GM03348 (cell line): ENCODE measurements at regions not wholly inside any gene's neighbourhood (a gene's known extent, or its start where the extent isn't known, plus 50 kb on each side); places are given as distances from the start of the nearest gene placed in this dataset.
"Not testable (repeated sequence)": the region's sequence is repeated elsewhere in the genome, so short reads cannot be mapped to it uniquely, and the experiment has no call there.

Experiments
- DNase-seq: peaks from one replicate; pipeline ENCODE4 v3.0.0; 2012; ENCODE audit warnings: low spot score

DNA sequence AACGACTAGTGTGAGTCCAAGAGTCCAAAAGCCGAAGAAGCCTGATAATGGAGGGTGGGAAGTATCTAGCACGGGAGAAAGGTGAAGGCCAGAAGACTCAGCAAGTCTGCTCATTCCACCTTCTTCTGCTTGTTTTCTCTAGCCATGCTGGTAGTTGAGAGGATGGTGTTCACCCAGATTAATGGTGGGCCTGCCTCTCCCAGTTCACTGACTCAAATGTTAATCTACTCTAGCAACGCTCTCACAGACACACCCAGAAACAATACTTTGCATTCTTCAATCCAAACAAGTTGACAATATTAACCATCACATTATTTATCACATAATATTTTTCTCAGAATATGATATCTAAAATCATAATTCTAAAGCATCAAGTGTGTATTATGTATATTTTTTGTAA, 1055.1 kb upstream of the PCDH10 start:
- no peak for DNase-seq

DNA sequence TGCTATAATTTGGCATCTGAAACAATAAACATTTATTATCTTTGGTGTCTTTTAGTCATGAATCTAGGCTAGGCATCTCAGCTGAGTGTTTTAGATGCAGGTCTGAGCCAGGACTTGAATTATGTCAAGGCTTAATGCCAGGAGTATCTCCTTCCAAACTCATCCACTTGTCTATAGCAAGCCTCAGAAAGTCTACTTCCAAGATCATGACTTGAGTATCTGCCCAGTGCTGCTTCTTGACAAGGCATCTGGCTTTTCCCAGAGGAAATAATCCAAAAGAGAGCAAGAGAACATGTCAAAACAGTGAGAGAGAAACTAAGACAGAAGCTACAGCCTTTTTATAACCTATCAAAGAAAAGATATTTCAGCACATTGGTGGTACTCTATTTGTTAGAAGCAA, 1052.1 kb upstream of the PCDH10 start:
- no peak for DNase-seq

DNA sequence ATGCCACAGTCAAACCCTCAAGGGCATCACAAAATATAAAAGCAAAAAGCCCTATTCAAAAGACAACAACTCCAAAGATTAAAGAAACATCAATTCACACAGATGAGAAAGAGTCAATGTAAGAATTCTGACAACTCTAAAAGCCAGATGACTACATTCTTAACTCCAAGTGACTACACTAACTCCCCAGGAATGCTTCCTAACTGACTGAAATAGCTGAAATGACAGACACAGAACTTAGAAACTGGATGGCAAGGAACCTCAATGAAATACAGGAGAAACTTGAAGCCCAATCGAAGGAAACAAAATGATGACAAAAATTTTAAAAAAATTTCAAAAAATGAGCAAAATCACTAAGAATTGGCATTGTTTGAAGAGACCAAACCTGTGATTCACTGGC, 1047.6 kb upstream of the PCDH10 start:
- no peak for DNase-seq

DNA sequence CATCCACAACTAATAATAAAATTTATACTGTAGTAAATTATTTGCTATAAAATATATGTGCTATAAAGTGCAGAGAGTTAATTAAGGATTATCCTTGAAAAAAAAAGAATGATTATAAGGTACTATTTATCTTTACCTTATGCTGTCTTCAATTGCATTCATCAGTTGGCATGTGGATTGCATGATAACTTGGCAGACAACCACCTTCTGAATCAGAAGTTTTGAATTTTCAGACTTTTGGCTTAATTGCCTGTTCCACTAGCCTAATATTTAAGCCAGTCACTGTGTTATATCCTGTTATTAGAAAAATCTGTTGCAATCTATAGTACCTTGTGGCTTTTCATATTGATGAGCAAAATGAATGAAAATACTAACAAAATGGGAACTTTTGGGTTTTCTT, 1040.3 kb upstream of the PCDH10 start:
- no peak for DNase-seq

DNA sequence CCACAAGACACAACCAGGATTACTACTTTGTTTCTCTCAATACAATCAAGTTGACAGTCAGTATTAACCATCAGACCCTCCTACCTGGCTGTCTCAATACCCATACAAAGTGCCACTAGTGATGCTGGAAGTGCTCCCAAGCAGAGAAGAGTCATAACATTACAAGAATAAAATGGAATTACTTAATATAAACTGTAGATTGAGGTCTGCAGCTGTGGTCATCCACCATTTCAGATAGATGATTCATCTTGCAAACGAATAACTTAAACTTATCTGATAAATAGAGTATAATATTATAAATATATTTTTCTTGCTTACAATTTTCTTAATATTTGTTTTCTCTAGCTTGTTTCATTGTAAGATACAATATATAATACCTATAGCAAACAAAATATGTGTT, 1034.2 kb upstream of the PCDH10 start:
- no peak for DNase-seq

DNA sequence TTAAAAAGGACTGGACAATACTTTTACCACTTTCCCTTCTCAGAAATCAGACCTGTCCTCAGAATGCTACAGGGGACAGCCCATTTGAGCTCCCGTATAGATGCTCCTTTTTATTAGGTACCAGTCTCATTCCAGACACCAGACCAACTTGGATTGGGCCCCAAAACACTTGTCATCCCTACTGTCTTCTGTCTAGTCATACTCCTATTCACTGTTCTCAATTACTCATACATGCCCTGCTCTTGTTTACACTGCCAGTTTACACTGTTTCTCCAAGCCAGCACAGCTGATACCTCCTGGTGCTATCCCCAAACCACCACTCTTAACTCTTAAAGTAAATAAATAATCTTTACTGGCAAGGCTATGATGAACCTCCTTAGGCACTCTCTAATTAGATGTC, 1026.4 kb upstream of the PCDH10 start:
- not testable (repeated sequence) for DNase-seq

DNA sequence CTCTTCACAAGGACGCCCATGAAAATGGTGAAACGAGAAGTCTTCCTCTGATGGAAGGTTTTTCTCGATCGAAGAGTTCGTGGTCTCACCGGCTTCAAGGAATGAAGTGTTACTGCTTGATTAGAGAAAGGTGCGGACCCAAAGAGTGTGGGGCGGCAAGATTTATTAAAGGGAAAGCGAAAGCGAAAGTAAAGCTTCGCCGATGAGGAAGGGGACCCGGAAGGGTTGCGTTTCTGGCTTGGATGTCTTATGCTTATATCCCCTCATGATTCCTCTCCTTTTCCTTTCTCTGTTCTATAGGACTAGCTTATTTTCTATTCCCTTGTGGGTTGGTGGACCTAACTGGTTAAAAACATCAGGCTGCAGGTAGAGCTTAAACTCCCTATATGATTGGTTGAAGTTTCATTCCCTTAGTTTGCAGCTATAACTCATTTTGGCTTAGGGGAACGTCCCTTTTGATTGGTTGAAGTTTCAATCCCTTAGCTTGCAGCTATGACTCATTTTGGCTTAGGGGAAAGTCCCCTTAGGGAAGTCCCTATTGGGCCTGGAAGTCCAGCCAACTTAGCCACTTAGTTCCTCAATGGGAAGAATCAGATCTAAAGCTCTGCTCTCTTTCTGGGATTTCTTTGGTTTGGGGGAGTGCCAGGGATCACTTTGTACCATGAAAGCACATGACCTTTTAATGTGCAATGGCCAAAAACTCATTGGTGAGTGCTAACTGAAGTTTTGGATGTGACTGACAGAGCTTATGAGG, 1025.0 kb upstream of the PCDH10 start:
- no peak for DNase-seq

DNA sequence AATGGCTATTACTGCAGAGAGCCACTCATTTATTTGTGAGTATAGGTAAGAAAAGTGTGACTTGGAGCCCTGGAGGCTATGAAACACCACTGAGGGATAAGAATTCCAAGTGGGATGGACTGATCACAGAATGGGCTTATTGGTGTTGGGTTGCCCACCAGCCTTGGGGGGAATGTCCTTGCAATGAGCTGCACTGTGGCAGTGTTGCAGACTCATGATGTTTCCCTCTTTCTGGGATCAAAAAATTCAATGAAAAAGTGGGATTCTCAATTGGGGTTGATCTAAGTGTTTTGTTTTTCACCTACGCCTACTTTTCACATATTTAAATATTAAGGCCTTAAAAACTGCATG, 1024.5 kb upstream of the PCDH10 start:
- no peak for DNase-seq

DNA sequence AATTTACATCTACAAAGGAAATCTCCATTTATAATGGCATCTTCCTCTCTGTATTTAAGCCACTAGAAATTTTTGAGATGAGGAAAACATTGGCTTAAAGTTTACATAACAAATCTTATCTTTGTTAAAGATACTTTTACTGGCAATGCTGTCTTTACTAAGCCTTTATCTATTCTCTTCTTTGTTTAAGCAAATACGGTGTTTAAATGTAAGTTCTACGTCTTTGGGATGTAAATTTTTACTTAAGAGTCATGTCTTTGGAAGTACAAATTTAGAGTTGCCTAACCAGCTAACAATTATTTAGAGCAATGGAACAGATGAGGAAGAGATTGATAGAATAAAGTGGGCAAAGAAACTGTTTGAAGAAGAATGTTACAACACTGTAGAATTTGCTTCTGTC, 1024.0 kb upstream of the PCDH10 start:
- no peak for DNase-seq

DNA sequence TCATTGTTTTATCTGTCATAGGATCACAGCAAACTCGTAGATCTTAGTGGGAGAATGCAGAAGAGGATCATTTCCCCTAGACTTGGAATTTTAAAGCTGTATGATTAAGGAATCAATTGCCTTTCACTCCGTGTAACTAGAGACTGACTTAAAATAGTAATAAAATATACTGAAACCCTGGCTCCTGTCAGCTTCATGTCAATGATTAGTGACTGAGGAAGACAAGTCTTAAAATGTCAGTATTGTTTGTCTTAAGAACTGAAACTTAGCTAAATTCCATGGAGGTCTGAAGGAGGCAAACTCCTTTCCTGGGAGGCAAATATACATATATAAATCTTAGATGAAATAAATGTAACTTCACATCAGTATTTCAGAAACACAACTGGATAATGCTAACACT, 1016.7 kb upstream of the PCDH10 start:
- no peak for DNase-seq

DNA sequence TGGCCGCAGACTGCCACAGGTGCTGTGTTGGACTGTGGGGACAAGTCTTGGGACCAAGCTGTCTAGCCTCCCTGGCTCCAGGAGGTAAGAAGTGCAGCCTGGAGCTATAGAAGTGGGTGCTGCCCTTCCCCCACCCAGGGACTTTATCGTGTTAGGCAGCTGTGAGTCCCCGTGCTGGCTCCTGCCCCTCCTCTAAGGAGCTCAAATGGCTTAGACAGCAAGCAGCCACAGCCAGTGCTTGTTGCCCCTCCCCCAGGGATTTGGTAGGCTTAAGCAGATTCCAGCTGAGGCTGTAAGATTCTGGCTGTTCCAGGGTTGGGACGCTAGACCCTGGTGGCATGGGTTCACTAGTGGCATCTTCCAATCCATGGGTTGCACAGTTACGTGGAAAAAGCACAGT, 979.4 kb upstream of the PCDH10 start:
- DNase-seq, result no peak

DNA sequence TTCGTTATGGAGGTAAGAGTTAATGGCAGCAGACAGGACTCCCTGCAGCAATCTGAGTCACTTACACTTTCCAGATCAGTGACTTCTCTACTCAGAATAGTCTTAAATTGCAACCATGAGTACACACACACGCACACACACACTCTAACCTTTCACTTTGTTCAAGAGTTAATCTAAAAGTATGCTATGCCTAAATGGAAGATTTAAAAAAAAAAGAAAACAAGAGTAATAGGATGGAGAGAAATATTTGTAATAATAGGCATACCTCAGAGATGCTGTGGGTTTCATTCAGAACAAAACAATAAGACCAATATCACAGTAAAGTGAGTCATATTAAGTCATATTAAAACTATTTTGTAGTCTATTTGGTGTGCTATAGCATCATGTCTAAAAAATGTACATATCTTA, 969.1 kb upstream of the PCDH10 start:
- DNase-seq, result no peak

DNA sequence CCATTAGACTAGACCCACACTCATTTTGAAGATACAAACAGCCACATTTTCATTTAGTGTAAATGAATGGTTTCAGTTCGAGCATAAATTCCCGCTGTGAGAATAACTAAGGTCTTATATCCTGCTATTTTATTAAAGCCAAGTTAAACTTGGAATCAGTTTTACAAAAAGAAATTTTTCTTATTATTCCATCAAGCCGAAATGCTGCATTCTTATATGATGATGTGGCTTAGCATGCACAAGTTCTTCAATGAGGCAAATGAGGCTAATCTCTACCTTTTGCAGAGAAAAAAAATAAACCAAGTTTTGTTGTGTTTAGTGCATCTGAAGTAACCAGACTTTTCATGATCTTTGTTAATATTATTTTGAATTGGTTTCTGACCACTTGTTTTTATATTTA, 953.9 kb upstream of the PCDH10 start:
- DNase-seq, result no peak

DNA sequence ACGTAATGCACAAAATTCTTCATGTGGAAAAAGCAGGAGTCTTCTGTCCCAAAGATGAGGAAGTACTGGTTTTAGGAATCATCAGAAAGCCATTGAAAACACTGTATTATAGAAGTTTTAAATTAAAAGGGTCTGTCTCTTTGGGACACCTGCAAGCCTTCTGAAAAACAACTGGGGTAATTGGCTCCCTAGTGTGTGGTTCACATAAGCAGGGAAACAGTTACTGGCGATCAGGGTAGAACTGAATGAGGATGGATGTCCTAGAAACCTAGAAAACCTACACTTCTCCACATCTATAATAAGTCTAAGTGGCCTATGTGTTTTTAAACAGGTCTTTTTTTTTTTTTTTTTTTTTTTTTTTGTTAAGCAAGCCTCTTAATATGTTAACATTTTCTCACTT, 945.5 kb upstream of the PCDH10 start:
- no peak for DNase-seq

DNA sequence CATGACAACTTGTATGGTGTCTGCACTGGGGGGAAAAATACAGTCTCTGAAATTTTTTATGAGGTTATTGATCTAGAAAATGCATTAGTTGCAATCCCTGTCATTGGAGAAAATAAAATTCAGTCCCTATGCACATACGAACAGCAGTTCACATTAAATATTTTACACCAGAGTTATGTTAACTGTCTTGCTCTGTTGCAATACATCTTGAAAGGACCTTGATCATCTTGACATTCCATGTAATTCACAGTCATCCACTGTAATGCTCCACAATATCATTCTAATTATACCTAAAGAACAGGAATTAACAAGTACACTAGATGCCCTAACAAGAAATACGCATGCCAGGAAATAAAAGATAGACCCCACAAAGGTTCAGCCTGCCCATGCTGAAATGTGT, 934.6 kb upstream of the PCDH10 start:
- no peak for DNase-seq

DNA sequence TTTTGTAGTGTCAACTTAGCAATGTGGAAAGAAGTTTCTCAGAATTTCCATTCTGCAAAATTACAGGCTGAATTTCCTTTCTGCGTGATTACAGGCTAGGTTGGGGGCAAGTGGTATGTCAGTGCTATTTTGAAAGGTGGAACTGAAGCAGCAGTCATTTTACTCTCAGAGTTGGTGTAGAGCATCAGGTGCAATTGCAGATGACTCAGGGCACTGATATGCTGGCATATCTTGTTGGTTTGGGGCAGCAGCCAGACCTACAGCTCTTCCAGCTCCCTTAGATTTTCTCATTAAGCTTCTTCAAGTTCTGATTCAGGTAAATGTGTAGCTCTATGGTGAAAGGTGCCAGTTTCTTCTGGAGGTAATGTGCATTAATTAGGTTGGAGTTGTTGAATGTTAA, 930.7 kb upstream of the PCDH10 start:
- DNase-seq, result no peak

DNA sequence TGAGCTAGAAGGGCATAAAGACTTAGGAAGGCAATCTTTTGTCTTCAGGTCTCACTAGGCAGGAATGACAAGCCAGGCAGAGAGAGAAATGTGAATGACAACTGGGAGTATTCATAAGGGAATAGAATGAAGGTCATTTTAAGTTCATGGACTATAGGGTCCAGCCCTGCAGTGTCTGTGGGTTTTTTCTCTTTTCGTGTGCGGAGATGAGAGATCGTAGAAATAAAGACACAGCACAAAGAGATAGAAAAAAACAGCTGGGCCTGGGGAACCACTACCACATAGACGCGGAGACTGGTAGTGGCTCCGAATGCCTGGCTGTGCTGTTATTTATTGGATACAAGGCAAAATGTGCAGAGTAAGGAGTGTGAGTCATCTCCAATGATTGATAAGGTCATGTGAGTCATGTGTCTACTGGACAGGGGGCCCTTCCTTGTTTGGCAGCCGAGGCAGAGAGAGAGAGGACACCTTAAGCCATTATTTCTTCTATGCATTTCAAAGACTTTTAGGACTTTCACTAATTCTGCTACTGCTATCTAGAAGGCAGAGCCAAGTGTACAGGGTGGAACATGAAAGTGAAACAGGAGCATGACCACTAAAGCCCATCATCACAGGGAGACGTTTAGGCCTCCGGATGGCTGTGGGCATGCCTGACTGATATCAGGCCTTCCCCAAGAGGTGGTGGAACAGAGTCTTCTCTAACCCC, 921.8 kb upstream of the PCDH10 start:
- no peak for DNase-seq

DNA sequence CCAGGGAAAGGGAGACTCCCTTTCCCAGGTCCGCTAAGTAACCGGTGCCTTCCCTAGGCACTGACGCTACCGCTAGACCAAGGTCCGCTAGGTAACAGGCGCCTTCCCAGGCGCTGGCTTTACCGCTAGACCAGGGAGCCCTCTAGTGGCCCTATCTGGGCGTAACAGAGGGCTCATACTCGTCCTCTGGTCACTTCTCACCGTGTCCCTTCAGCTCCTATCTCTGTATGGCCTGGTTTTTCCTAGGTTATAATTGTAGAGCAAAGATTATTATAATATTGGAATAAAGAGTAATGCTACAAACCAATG, 921.3 kb upstream of the PCDH10 start:
- not testable (repeated sequence) for DNase-seq

DNA sequence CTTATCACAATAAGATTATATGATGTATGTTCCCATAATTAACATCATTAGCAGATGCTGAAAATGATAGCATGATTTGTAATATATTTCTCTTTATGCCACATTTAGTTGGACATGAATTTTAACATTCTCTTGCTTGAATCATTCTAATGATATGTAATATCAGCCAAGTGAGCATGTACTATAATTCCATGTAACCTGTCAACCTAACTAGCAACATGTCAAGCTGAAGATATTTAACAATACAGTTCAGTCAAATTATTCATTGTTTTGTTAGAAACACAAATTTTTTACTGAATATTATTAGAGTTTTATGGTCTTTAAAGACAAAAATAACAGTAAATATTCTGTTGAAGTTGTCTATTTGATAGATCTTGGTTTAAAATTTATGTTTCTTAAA, 920.4 kb upstream of the PCDH10 start:
- DNase-seq, result no peak

DNA sequence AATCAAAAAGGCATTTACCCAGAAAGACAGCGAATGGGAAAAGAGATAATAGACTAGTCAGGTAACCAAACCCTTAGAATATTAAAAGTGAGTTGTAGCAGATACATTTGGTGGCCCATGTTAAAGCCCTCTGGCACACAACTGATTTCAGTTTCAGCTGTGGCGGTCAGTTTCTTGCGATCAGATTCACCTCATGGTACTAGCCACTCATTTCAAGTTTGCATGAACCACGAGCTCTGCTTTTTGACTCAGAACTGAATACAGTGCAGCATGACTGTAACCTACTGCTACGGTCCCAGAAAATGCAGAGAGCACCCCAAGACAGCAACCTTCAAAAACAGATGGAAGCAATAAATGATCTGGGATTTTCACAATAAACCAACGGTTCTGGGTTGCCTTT, 919.1 kb upstream of the PCDH10 start:
- no peak for DNase-seq

DNA sequence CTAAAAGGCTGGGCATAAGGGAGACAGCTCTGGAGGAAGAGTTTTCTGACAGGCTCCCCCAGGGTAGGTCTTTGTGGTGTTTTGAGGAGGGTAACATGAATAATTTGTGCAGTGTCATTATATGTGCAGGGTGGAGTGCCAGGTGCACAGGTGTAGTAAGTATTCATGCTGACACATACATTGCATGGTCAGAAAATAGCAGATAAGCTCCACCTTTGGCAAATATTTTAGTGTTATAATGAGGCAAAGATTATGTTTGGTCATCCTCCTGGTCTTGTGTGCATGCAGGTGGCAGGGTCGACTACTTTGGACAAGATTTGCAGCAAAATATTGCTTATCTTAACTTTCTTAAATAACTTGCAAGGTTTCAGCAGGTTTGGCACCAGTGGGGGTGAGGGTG, 910.4 kb upstream of the PCDH10 start:
- DNase-seq, result no peak

DNA sequence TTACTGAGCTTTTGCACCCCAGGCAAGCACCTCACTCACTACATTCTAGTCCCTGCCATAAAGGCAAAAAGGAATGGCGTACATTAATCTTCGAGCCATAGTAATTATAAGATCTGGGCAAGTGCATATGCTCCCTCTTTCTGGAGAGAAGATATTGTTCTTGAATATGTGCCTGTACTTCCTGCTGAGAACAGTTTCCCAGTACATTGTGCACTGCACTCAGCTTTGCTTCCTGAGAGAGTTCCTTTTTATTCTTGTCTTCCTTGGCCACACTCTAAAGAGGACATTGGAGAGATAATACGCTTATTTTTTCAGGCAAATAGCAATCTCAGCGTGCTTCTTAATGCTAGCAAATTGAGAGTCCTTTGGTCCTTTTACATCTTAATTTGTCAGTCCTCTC, 909.0 kb upstream of the PCDH10 start:
- DNase-seq, result no peak

DNA sequence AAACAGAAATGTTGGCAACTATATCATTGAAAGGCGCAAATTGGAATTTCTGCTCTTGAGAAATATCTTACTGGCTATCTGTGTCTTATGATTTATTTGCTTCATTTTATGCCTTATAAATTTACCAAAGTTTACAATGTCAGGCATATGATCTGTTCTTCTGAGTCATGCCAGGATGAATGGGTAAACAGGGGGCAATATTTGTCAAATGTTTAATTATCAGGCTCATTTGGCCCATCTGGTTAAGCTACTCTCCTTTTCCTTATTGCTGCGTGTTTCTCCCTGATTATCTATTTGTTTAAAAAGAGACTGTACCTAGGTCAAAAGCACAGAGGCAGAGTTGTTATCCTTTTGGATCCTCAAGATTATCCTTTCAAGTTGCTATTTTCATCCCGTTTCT, 903.8 kb upstream of the PCDH10 start:
- DNase-seq, result no peak

DNA sequence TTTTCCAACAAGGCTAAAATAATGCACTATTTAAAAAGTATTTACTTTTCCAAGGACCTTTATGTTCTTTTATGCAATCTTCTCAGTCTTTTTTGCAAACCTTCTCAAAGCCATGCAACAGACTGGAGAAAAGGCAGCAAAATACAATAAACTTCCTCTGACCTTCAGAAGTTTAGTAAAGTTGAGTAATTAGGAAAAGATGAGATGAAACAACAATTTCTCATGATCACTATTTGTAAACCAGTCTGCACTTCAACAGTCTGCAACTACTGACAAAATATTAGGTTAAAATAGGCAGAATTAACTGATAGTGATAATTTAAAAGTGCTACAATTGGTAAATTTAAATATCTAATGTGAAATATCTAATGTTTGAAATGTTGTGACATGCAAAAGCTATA, 884.9 kb upstream of the PCDH10 start:
- no peak for DNase-seq
